ENCODE measurements at regions not wholly inside any gene's neighbourhood (a gene's known extent, or its start where the extent isn't known, plus 50 kb on each side); places are given as distances from the start of the nearest gene placed in this dataset.
"Not testable (repeated sequence)": the region's sequence is repeated elsewhere in the genome, so short reads cannot be mapped to it uniquely, and the experiment has no call there.

DNA sequence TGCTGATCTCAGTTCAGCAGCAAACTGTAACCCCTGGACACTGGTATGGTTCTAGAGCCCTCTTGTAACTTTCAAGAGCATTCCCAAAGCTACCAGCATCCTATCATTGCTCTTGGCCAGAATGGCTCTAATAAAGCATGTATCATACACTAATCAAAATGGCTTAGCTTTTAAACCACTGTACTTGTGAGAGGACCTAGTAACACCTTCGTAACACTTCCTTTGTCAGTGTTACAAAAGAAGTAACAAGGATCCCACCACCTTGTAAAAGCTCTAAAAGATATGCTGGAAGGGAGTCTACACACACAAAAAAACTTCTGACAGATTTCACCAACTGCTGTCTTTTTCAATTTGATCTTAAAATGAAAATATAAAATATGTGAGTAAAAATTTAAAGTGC lies 144.7 kb downstream of the ALOX5 start:
- H3K4me3 ChIP-seq (ENCODE audit: low read depth, low read length), result no peak overlapping the region
- TF ChIP-seq, protein P1, sequence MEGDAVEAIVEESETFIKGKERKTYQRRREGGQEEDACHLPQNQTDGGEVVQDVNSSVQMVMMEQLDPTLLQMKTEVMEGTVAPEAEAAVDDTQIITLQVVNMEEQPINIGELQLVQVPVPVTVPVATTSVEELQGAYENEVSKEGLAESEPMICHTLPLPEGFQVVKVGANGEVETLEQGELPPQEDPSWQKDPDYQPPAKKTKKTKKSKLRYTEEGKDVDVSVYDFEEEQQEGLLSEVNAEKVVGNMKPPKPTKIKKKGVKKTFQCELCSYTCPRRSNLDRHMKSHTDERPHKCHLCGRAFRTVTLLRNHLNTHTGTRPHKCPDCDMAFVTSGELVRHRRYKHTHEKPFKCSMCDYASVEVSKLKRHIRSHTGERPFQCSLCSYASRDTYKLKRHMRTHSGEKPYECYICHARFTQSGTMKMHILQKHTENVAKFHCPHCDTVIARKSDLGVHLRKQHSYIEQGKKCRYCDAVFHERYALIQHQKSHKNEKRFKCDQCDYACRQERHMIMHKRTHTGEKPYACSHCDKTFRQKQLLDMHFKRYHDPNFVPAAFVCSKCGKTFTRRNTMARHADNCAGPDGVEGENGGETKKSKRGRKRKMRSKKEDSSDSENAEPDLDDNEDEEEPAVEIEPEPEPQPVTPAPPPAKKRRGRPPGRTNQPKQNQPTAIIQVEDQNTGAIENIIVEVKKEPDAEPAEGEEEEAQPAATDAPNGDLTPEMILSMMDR (IDR thresholded peaks at IDR 0.05; ENCODE audit: insufficient read depth, low read depth, low read length), result no peak
- DNase-seq (ENCODE audit: low read depth), result no peak

DNA sequence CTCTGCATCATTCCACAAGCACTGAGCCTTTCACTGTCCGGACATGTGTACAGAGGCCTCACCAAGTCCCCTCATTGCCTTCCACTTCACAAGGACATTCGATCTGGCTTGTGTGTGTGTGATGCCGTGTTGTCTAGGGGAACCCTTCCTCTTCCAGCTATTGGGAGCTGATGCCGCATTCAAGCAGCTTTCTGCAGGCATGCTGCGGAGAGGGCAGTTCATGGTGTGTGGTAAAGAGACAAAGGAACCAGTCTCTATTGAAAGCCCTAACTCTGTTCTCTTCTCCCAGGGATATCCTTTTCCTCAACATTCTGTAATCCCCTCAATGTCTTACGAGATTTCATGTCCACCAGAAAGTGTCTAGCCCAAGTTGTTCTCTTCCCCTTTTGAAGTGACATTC lies 141.6 kb downstream of the ALOX5 start:
- TF ChIP-seq, protein P1 (IDR thresholded peaks at IDR 0.05; ENCODE audit: insufficient read depth, low read depth, low read length), result no peak
- H3K4me3 ChIP-seq (ENCODE audit: low read depth, low read length), result no peak overlapping the region
- DNase-seq (ENCODE audit: low read depth), result no peak

DNA sequence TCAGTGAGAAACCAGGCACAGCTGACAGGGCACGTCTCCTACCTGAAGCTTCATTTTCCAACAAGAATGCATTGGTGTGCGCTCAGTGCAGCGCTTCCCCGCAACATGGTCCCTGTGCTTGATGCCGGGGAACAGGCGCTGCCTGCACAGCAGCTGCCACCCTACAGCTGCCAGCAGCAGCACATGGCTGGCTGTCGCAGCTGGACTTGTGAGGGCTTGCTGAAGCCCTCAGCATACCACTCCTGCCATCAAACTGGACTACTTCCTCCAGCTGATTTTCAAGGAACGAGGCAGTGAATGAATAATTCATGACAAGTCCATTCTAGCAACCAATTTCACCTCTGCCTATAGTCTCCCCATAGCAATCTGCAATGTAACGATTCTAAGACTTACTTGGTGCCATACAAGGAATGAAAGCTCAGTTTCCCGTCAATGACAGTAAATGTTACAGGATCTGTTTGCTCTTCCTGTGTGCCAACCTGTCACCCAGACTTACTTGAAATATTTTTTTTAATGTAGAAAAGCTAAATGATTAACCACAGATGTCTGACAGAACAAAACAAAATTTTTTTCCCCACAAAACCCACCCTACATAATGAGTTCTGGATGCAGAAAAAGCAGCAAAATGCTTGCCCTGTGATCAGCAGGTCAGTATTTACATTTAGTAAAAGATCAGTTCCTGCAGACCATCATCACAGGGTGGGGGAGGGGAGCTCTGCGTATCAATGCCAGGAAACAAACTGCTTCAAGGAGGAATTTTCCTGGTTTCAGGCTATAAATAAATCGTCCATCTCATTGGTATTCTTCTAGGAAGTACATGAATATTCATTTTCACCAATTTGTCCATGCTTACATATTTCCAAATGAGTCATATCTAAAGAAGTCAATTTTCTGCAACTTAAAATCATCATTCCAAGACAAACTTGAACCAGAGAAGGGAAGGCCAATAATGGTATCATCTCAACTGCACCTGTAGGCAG lies 140.6 kb downstream of the ALOX5 start:
- H3K4me3 ChIP-seq (ENCODE audit: low read depth, low read length), result no peak overlapping the region

DNA sequence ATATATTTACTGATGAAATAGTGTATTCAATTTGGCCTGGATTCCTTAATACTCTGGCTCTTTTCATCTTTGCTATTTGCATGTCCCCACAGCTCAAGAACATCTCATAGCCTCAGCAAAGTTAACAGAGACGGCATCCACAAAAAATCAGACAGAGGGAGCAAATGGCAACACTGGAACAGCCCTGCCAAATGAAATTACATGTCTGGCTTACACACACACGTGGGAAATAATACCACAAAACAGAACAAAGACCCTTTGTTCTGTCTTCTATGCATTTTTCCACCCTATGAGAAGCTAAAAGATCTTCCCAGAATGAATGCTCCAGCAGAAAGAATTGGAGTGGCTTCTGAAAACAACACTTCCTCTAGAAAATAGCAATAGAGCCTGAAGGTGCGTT lies 139.5 kb downstream of the ALOX5 start:
- no peak overlapping the region for H3K4me3 ChIP-seq (ENCODE audit: low read depth, low read length)
- TF ChIP-seq, protein P1 (IDR thresholded peaks at IDR 0.05; ENCODE audit: insufficient read depth, low read depth, low read length), result no peak
- DNase-seq (ENCODE audit: low read depth), result no peak

More for the DNA sequence above, 140.6 kb downstream of the ALOX5 start:
- TF ChIP-seq, protein P1 (IDR thresholded peaks at IDR 0.05; ENCODE audit: insufficient read depth, low read depth, low read length), result no peak
- peak; percentile 3 for DNase-seq (ENCODE audit: low read depth)

DNA sequence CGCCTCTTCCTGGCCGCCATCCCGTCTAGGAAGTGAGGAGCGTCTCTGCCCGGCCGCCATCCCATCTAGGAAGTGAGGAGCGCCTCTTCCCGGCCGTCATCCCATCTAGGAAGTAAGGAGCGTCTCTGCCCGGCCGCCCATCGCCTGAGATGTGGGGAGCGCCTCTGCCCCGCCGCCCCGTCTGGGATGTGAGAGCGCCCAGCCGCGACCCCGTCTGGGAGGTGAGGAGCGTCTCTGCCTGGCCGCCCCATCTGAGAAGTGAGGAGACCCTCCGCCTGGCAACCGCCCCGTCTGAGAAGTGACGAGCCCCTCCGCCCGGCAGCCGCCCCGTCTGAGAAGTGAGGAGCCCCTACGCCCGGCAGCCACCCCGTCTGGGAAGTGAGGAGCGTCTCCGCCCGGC lies 137.9 kb downstream of the ALOX5 start:
- H3K4me3 ChIP-seq (ENCODE audit: low read depth, low read length); DNase-seq (ENCODE audit: low read depth): not testable (repeated sequence)

DNA sequence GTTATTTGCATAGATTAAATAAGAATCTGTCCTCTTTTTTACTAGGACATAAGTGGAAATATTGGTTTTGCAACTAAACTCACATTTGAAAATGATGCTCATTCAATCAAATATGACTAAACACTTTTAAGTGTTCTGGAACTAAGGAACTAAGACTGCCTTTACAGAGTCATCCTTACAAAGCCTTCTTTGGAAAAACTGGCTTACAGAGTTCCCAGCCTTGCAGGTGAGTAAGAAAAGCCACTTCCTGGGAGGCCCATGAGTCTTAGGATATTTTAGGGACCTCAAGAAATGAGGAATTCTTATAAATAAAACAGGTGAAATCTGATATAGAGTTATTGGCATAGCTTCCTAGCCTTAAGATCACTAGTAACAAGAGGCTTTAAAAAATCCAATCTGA lies 135.5 kb downstream of the ALOX5 start:
- TF ChIP-seq, protein P1 (IDR thresholded peaks at IDR 0.05; ENCODE audit: insufficient read depth, low read depth, low read length), result no peak
- no peak for DNase-seq (ENCODE audit: low read depth)
- no peak overlapping the region for H3K4me3 ChIP-seq (ENCODE audit: low read depth, low read length)

DNA sequence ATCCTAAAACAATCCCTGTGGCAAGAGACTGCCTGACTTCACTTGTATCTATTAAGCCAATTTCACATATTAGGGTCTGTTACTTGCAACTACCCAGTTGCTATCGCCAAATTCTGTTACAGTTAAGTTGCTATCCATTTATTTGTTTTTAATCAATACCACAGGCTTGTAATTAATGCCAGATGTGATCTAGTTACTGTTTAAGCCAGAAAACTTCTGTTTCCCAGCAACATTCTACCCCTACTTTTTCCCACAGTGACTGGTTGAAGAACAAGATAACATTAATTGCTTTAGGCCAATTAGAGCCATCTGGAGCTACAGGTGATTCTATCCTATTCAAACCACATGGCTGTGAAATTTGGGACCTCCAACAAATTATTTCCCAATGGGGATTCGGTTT lies 131.3 kb downstream of the ALOX5 start:
- DNase-seq (ENCODE audit: low read depth), result no peak
- TF ChIP-seq, protein P1 (IDR thresholded peaks at IDR 0.05; ENCODE audit: insufficient read depth, low read depth, low read length), result no peak
- H3K4me3 ChIP-seq (ENCODE audit: low read depth, low read length), result no peak overlapping the region
